GM12873 (cell line): ENCODE measurements at regions not wholly inside any gene's neighbourhood (a gene's known extent, or its start where the extent isn't known, plus 50 kb on each side); places are given as distances from the start of the nearest gene placed in this dataset.

Experiments
- CTCF ChIP-seq: IDR thresholded peaks from 2 replicates; pipeline ENCODE4 v1.5.1; 2012; ENCODE audit warnings: low read depth, mild to moderate bottlenecking, moderate library complexity, low read length, control low read depth; ENCODE audit not compliant: insufficient read depth; ENCODE audit errors: missing control alignments

- TF ChIP-seq CTCF, result no peak
Measured at GRCh38 chr6:51107769-51108203, 289.1 kb downstream of the TFAP2B start.

- no peak for TF ChIP-seq CTCF
Measured at GRCh38 chr6:51108563-51109234, 290.0 kb downstream of the TFAP2B start.

GRCh38 chr6:51112731-51113130, 294.1 kb downstream of the TFAP2B start:
- TF ChIP-seq CTCF, result no peak

- TF ChIP-seq CTCF, result no peak
Measured at GRCh38 chr6:51116723-51117122, 298.1 kb downstream of the TFAP2B start.

- no peak for TF ChIP-seq CTCF
Measured at GRCh38 chr6:51118792-51119191, 300.1 kb downstream of the TFAP2B start.

- no peak for TF ChIP-seq CTCF
Measured at GRCh38 chr6:51120016-51120415, 301.3 kb downstream of the TFAP2B start.

GRCh38 chr6:51129043-51129442, 310.4 kb downstream of the TFAP2B start:
- no peak for TF ChIP-seq CTCF
